ENCODE measurements at regions not wholly inside any gene's neighbourhood (a gene's known extent, or its start where the extent isn't known, plus 50 kb on each side); places are given as distances from the start of the nearest gene placed in this dataset.

DNA sequence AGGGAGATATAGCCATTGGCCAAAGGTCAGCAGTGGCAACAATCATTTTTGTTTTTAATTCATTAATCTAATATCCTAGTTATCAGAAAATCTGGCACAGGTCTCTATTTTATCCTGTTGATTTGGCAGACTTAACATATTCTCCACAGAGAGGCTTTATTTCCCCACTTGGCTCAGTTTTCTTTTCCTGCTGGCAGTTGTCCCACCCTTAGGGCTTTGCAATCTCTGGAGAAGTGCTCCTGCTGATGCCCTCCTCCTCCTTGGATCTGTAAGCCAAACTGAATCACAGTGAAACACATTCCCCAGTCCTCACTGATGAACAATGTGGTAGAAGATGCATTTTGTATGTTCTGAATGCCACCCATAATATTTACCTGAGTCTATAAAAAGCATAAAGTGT is 889.7 kb downstream of the PDHA2 start:
- no peak for ATAC-seq (ENCODE audit: low FRiP score)
- TF ChIP-seq, protein P1, sequence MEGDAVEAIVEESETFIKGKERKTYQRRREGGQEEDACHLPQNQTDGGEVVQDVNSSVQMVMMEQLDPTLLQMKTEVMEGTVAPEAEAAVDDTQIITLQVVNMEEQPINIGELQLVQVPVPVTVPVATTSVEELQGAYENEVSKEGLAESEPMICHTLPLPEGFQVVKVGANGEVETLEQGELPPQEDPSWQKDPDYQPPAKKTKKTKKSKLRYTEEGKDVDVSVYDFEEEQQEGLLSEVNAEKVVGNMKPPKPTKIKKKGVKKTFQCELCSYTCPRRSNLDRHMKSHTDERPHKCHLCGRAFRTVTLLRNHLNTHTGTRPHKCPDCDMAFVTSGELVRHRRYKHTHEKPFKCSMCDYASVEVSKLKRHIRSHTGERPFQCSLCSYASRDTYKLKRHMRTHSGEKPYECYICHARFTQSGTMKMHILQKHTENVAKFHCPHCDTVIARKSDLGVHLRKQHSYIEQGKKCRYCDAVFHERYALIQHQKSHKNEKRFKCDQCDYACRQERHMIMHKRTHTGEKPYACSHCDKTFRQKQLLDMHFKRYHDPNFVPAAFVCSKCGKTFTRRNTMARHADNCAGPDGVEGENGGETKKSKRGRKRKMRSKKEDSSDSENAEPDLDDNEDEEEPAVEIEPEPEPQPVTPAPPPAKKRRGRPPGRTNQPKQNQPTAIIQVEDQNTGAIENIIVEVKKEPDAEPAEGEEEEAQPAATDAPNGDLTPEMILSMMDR (IDR thresholded peaks at IDR 0.05), result no peak

DNA sequence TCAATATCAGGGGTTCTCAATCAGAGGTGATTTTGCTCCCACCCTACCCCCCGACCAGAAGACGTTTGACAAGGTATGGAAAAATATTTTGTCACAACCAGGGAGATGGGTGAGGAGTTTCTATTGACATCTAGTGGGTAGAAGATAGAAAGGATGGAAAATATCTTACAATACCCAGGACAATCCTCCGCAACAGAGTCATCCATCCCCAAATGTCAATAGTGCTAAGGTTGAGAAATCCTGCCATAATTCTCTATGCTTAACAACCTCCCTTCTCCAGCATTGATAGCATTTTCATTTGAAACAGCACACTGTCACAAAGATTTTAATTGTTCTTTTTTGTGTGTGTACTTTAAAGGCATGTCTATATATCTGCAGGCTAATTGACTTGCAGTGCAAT is 890.5 kb downstream of the PDHA2 start:
- ATAC-seq (ENCODE audit: low FRiP score), result no peak
- DNase-seq (ENCODE audit: low spot score), result no peak
- TF ChIP-seq, protein P1 (IDR thresholded peaks at IDR 0.05), result no peak

More for the DNA sequence above, 889.7 kb downstream of the PDHA2 start:
- no peak for DNase-seq (ENCODE audit: low spot score)

DNA sequence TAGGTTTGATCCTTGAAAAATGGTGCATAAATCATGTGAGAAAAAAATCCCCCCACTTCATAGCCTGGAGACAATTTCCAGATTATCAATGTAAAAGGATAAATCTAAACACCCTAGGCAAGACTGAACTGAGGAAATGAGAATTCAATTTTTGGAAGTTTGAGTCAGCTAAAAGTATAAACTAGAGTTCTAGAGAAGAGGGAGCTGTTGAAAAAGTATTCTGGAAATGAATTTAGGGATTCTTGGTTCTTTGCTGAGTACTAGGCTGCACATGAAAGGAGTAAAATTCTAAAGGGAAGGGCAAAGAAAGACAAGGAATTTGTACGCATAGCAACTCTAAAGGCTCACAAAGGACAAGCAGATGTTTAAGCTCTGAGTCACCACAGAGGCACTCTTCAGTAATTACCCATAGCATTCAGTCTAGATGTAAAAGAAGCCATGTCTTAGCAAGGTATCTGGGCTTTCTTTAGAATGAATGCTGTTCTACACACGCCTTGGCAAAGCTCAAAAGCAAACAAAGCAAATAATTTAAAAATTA is 896.5 kb downstream of the PDHA2 start:
- no peak for DNase-seq (ENCODE audit: low spot score)
- TF ChIP-seq, protein P1 (IDR thresholded peaks at IDR 0.05), result no peak
- ATAC-seq (ENCODE audit: low FRiP score), result no peak

DNA sequence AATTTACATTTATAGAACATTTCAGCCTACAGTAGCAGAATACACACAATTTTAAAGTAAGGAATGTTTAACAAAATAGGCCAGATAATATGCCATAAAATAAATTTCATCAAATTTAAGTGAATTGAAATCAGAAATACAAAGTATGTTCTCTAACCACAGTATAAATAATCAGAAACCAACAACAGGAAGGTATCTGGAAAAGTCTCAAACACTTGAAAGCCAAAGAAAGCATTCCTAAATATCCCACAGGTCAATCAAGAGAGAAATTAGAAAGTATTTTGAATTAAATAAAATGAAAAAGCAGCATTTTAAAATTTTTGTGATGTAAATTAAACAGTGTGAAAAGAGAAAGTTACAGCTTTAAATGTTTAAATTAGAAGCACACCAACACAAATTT is 899.2 kb downstream of the PDHA2 start:
- ATAC-seq (ENCODE audit: low FRiP score) (no peak), DNase-seq (ENCODE audit: low spot score) (no peak)
- TF ChIP-seq, protein P1 (IDR thresholded peaks at IDR 0.05), result no peak

DNA sequence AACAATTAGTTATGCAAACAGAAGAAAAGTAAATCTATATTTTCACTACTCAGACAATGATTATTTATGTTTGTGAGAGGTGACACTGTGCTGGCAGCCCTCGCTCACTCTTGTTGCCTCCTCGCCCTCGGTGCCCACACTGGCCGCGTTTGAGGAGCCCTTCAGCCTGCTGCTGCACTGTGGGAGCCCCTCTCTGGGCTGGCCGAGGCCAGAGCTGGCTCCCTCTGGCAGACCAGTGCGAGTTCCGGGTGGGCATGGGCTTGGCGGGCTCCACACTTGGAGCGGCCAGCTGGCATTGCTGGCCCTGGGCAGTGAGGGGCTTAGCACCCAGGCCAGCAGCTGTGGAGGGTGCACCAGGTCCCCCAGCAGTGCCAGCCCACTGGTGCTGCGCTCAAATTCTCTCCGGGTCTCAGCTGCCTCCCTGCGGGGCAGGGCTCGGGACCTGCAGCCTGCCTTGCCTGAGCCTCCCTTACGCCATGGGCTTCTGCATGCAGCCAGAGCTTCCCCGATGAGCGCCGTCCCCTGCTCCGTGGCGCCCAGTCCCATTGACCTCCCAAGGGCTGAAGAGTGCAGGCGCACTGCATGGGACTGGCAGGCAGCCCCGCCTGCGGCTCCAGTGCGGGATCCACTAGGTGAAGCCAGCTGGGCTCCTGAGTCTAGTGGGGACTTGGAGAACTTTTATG is 902.6 kb downstream of the PDHA2 start:
- DNase-seq (ENCODE audit: low spot score), result no peak
- ATAC-seq (ENCODE audit: low FRiP score), result no peak
- TF ChIP-seq, protein P1 (IDR thresholded peaks at IDR 0.05), result no peak

DNA sequence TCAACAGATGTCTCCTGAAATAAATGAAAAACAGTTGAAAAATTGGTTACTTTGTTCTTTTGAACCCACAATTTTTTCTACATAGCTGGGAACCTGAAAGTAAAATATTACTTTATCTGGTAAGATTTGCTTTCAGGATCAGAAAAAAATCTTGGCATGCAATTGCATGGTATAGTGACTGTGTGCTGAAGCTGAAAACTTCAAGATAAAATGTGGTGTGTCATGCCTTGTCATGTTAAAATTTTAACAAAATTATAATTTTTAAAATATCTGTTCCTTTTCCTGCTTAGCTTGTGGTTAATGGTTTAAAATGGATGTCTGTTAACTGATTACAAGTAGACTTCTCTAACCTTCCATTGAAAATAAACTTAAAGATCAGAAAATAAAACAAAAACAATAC is 904.8 kb downstream of the PDHA2 start:
- TF ChIP-seq, protein P1 (IDR thresholded peaks at IDR 0.05), result no peak
- ATAC-seq (ENCODE audit: low FRiP score), result no peak
- DNase-seq (ENCODE audit: low spot score), result no peak

DNA sequence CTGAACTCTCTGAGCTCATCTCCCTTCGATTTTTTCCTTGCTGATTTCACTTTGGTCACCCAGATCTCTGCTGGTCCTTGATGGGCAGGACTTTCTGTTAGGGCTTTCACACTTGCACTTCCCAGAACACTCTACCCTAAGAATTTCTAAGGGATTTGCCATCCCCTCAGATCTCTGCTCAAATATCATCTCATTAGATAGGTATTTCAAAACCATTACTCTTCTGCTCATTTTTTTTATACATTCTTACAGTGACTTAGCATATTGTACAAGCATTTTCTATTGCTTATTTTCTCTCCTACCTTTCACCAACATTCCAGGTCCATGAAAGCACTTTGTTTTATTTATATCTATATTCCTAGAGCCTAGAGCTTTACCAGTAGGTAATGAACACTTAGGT is 913.3 kb downstream of the PDHA2 start:
- TF ChIP-seq, protein P1 (IDR thresholded peaks at IDR 0.05), result no peak
- ATAC-seq (ENCODE audit: low FRiP score) (no peak), DNase-seq (ENCODE audit: low spot score) (no peak)

Data from omental fat pad (tissue), 3 donors.